Keratinocyte (primary cell): ENCODE measurements at regions not wholly inside any gene's neighbourhood (a gene's known extent, or its start where the extent isn't known, plus 50 kb on each side); places are given as distances from the start of the nearest gene placed in this dataset.

ENCODE experiments used
- CTCF ChIP-seq, 3 experiments: IDR thresholded peaks in 1 of 3; conservative IDR thresholded peaks in 1 of 3; optimal IDR thresholded peaks in 1 of 3; 2 replicates in 2 of 3; 3 replicates in 1 of 3; pipeline versions ENCODE3 to v1.5.1; 2011; ENCODE audit warnings: low read length in 3 of 3, mild to moderate bottlenecking in 3 of 3, moderate library complexity in 2 of 3, control low read depth in 1 of 3, inconsistent platforms in 1 of 3; ENCODE audit not compliant: insufficient read depth in 2 of 3; ENCODE audit errors: extremely low read depth in 1 of 3
- EZH2 ChIP-seq: IDR thresholded peaks from one replicate; pipeline ENCODE4 v1.6.1; 2012; ENCODE audit warnings: inconsistent platforms, mild to moderate bottlenecking, low read length, moderate library complexity

- TF ChIP-seq CTCF (optimal IDR thresholded peaks at IDR 0.05 in 1 of 3, IDR thresholded peaks at IDR 0.05 in 1 of 3, conservative IDR thresholded peaks at IDR 0.05 in 1 of 3; ENCODE audit: extremely low read depth in 1 of 3, insufficient read depth in 2 of 3, low read length in 3 of 3), result no peak
- no peak for TF ChIP-seq EZH2
Measured at GRCh38 chr12:130101370-130101769, 60.9 kb upstream of the FZD10 start.
